Smooth muscle cell (in vitro differentiated cells): ENCODE measurements at regions not wholly inside any gene's neighbourhood (a gene's known extent, or its start where the extent isn't known, plus 50 kb on each side); places are given as distances from the start of the nearest gene placed in this dataset.

Experiments
- DNase-seq: peaks from one replicate; lab custom pipeline; 2025; ENCODE audit not compliant: unreplicated experiment; lab: John Stamatoyannopoulos, UW
- H2AFZ ChIP-seq: fragments of 200-600 bp; sonication (generic); 2 replicates; pipeline ENCODE4 v1.6.0; 2016; ENCODE audit warnings: antibody characterized with exemption, low read depth, mild to moderate bottlenecking
- H3F3A ChIP-seq: fragments of 200-600 bp; sonication (generic); 2 replicates; pipeline ENCODE4 v1.6.0; 2017; ENCODE audit warnings: antibody characterized with exemption, low read depth
- H3K27ac ChIP-seq: fragments of 200-600 bp; sonication (generic); 2 replicates; pipeline ENCODE4 v1.5.1; 2016; ENCODE audit warnings: low read depth, mild to moderate bottlenecking
- H3K27me3 ChIP-seq: fragments of 200-600 bp; sonication (generic); 2 replicates; pipeline ENCODE4 v1.6.1; 2016; ENCODE audit warnings: low read depth, mild to moderate bottlenecking
- H3K36me3 ChIP-seq: fragments of 200-600 bp; sonication (generic); 2 replicates; pipeline ENCODE4 v1.5.1; 2016; ENCODE audit warnings: low read depth
- H3K4me1 ChIP-seq: fragments of 200-600 bp; sonication (generic); 2 replicates; pipeline ENCODE4 v1.5.1; 2016; ENCODE audit warnings: low read depth
- H3K4me2 ChIP-seq: fragments of 200-600 bp; sonication (generic); 2 replicates; pipeline ENCODE4 v1.6.0; 2016; ENCODE audit warnings: mild to moderate bottlenecking
- H3K4me3 ChIP-seq: fragments of 200-600 bp; sonication (generic); 2 replicates; pipeline ENCODE4 v1.5.1; 2016; ENCODE audit warnings: mild to moderate bottlenecking
- H3K79me2 ChIP-seq: fragments of 200-600 bp; sonication (generic); 2 replicates; pipeline ENCODE4 v1.6.0; 2016; ENCODE audit warnings: low read depth, mild to moderate bottlenecking
- H3K9ac ChIP-seq: fragments of 200-600 bp; sonication (generic); 2 replicates; pipeline ENCODE4 v1.6.0; 2016; ENCODE audit warnings: low read depth
- H3K9me3 ChIP-seq: fragments of 200-600 bp; sonication (generic); replicated peaks from 2 replicates; pipeline ENCODE4 v1.5.1; 2016; ENCODE audit warnings: low read depth
- H4K20me1 ChIP-seq: fragments of 200-600 bp; sonication (generic); 2 replicates; pipeline ENCODE4 v1.6.0; 2016; ENCODE audit warnings: low read depth
- WGBS: methylation state at CpG from one replicate; pipeline ENCODE4 v1.1.7; 2016; ENCODE audit warnings: low lambda C conversion rate; 5-methylcytosine and 5-hydroxymethylcytosine counted together
- TF ChIP-seq, protein P1 (sequence below): fragments of 200-600 bp; sonication (generic); IDR thresholded peaks from 2 replicates; pipeline ENCODE4 v1.5.1; 2017; ENCODE audit warnings: borderline replicate concordance, mild to moderate bottlenecking, antibody characterized with exemption; ENCODE audit not compliant: insufficient read depth, poor library complexity, severe bottlenecking

GRCh38 chr1:29448456-29449235 lies 212.3 kb downstream of the PTPRU start:
- H4K20me1 ChIP-seq, result no peaks in the 10 kb centered on the region
- H3K9ac ChIP-seq, result no peak overlapping the region
- H3K27me3 ChIP-seq, result peaks cover 4% of the 10 kb centered on the region
- no peak overlapping the region for H3K4me3 ChIP-seq
- H3K36me3 ChIP-seq, result no peaks in the 10 kb centered on the region
- H2AFZ ChIP-seq, result no peak overlapping the region
- H3K79me2 ChIP-seq, result no peaks in the 10 kb centered on the region
- WGBS, result 91% methylated on average over 16 of the region's 16 CpGs
- H3K9me3 ChIP-seq, result no peaks in the 10 kb centered on the region
- no peak for DNase-seq
- H3F3A ChIP-seq, result no peaks in the 10 kb centered on the region
- TF ChIP-seq, protein P1, sequence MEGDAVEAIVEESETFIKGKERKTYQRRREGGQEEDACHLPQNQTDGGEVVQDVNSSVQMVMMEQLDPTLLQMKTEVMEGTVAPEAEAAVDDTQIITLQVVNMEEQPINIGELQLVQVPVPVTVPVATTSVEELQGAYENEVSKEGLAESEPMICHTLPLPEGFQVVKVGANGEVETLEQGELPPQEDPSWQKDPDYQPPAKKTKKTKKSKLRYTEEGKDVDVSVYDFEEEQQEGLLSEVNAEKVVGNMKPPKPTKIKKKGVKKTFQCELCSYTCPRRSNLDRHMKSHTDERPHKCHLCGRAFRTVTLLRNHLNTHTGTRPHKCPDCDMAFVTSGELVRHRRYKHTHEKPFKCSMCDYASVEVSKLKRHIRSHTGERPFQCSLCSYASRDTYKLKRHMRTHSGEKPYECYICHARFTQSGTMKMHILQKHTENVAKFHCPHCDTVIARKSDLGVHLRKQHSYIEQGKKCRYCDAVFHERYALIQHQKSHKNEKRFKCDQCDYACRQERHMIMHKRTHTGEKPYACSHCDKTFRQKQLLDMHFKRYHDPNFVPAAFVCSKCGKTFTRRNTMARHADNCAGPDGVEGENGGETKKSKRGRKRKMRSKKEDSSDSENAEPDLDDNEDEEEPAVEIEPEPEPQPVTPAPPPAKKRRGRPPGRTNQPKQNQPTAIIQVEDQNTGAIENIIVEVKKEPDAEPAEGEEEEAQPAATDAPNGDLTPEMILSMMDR, result no peak
- no peak overlapping the region for H3K4me2 ChIP-seq
- H3K27ac ChIP-seq, result no peak overlapping the region
- H3K4me1 ChIP-seq, result no peaks in the 10 kb centered on the region

DNA sequence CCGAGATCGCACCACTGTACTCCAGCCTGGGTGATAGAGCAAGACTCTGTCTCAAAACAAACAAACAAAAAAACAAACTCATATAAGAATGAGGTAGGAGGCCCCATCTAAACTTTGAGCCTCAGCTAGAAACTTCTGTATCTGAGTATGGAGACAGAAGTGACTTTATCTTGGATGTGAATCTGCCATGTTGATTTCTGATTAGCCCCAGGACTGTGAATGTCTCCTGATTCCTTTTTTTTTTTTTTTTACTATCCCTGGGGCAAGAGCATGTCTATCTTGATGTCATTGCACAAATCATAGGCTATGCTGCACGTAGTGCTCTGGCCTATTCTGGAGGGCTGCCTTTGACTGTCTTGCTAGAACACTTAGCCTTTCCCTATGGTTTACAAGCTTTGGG lies 211.0 kb downstream of the PTPRU start:
- H3K9me3 ChIP-seq, result no peaks in the 10 kb centered on the region
- H3K27ac ChIP-seq, result no peak overlapping the region
- H3K4me1 ChIP-seq, result no peaks in the 10 kb centered on the region
- H3K4me2 ChIP-seq, result no peak overlapping the region
- H3F3A ChIP-seq, result no peaks in the 10 kb centered on the region
- TF ChIP-seq, protein P1, result no peak
- 69% methylated on average over 3 of the region's 3 CpGs for WGBS
- H3K27me3 ChIP-seq, result peaks cover 11% of the 10 kb centered on the region
- no peak overlapping the region for H3K9ac ChIP-seq
- no peak overlapping the region for H2AFZ ChIP-seq
- no peak overlapping the region for H3K4me3 ChIP-seq
- DNase-seq, result no peak
- H3K79me2 ChIP-seq, result no peaks in the 10 kb centered on the region
- H4K20me1 ChIP-seq, result no peaks in the 10 kb centered on the region
- H3K36me3 ChIP-seq, result no peaks in the 10 kb centered on the region

DNA sequence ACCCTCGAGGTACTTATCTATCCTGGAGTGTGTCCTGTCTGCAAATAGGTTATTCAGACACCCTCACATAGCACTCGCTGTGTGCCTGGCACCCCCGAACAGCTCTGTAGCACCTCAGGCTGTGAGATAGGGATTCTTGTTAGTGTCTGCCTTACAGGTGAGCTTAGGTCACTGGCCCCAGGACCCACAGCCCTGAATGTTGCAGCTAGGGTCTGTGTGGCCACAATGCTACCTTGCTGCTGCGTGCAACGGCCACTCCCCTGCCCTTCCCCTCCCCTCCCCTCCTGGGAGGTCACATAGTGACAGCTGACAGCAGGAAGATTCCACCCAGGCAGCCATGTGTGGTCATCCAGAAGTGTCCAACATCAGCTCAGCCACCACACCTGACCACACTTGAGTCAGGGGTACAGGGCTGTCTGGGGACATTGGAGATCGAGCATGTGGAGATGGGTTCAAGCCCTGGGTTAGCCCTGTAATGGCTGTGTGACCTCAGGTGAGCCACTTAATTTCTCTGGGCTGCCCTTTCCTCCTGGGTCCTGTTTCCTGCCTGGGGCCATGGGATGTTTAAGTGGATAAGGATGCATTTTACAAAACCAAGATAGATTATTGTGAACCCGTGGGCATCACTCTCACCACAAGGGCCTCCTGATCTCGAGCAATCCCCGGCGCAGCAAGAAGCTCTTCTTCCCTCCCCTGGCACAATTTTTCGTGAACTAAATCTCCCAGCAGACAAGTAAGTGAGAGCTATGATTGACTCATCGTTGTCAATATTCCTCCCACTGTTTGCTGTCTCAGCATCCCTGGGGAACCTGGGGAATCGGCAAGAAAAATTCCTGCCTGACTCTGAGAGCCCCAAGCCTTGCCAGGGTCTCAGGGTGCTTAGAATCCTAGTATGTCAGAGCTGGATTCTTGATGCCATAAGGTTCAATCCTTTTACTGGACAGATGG lies 208.7 kb downstream of the PTPRU start:
- no peaks in the 10 kb centered on the region for H3K4me1 ChIP-seq
- no peaks in the 10 kb centered on the region for H3K36me3 ChIP-seq
- H3K27ac ChIP-seq, result no peak overlapping the region
- no peak overlapping the region for H2AFZ ChIP-seq
- peaks cover 26% of the 10 kb centered on the region for H3K27me3 ChIP-seq
- no peak for DNase-seq
- no peaks in the 10 kb centered on the region for H4K20me1 ChIP-seq
- H3K4me2 ChIP-seq, result no peak overlapping the region
- no peak overlapping the region for H3K4me3 ChIP-seq
- H3K9me3 ChIP-seq, result no peaks in the 10 kb centered on the region
- H3F3A ChIP-seq, result no peaks in the 10 kb centered on the region
- WGBS, result 84% methylated on average over 13 of the region's 13 CpGs
- TF ChIP-seq, protein P1, result no peak
- no peak overlapping the region for H3K9ac ChIP-seq
- H3K79me2 ChIP-seq, result no peaks in the 10 kb centered on the region
